Activated naive CD4-positive, alpha-beta T cell treated with anti-CD3 and anti-CD28 coated beads, Interleukin-2, amount 50 U/mL, for 72 hours (primary cell): ENCODE measurements at regions not wholly inside any gene's neighbourhood (a gene's known extent, or its start where the extent isn't known, plus 50 kb on each side); places are given as distances from the start of the nearest gene placed in this dataset.
"Not testable (repeated sequence)": the region's sequence is repeated elsewhere in the genome, so short reads cannot be mapped to it uniquely, and the experiment has no call there.

ENCODE experiments used
- ATAC-seq, 2 donors: fragments of 150-1000 bp; cut with Tn5 transposase; 2 replicates each; pipeline ENCODE4 v1.10.0; 2021; ENCODE audit warnings: mild to moderate bottlenecking in 2 of 2, moderate library complexity in 2 of 2
- DNase-seq, 2 donors: peaks; one replicate each; pipeline ENCODE4 v3.0.0; 2021 to 2022; ENCODE audit warnings: low spot score in 2 of 2
- H3K27ac Mint-ChIP-seq, 2 donors: one replicate each; pipeline ENCODE4 v1.8.0; 2022; ENCODE audit warnings: mild to moderate bottlenecking in 2 of 2, mixed read lengths in 2 of 2
- H3K36me3 Mint-ChIP-seq, 2 donors: one replicate each; pipeline ENCODE4 v1.8.0; 2022; ENCODE audit warnings: mixed read lengths in 2 of 2
- H3K9me3 Mint-ChIP-seq, 2 donors: one replicate each; pipeline ENCODE4 v1.8.0; 2022; ENCODE audit warnings: mixed read lengths in 2 of 2

DNA sequence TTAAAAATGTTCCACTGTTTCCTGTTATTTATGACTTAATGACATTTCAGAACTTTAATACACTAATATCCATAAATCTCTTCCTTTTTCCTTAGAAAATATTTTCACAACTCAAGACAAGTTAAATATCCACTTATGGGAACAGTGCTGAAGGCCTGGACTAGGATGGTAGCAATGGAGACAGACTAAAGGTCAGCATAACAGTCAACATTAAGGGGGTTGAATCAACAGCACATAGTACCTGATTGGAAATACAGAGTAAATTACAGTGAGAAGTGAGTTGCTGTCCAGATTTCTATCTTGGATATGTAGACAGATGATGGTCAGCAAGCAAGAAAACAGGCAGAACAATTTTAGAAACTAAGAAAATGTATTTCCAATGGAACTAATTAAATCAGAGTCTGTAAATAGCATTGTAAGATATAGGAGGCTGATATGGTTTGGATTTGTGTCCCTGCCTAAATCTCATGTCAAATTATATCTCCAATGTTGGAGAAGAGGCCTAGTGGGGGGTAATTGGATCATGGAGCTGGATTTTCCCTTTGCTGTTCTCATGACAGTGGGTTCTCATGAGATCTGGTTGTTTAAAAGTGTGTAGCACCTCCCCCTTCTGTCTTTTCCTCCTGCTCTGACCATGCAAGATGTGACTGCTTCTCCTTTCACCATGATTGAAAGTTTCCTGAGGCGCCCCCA, 682.7 kb downstream of the MAFB start:
- no peaks in the 10 kb centered on the region for H3K36me3 Mint-ChIP-seq
- ATAC-seq (no peak), DNase-seq (no peak)
- no peak overlapping the region for H3K27ac Mint-ChIP-seq
- peaks cover 2% of the 10 kb centered on the region in 2 donors for H3K9me3 Mint-ChIP-seq

DNA sequence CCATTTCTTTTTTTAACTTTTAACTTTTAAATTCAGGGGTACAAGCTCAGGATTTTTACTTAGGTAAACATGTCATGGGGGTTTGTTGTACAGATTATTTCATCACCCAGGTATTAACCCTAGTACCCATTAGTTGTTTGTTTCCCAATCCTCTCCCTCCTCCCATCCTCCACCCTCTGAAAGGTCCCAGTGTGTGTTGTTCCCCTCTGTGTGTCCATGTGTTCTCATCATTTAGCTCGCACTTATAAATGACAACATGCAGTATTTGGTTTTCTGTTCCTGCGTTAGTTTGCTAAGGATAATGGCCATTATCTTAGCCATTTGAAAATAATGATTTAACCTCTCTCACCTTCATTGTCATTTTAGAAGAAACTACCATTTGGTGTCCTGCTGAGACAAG, 684.9 kb downstream of the MAFB start:
- not testable (repeated sequence) for H3K27ac Mint-ChIP-seq, H3K9me3 Mint-ChIP-seq, H3K36me3 Mint-ChIP-seq, ATAC-seq, DNase-seq

DNA sequence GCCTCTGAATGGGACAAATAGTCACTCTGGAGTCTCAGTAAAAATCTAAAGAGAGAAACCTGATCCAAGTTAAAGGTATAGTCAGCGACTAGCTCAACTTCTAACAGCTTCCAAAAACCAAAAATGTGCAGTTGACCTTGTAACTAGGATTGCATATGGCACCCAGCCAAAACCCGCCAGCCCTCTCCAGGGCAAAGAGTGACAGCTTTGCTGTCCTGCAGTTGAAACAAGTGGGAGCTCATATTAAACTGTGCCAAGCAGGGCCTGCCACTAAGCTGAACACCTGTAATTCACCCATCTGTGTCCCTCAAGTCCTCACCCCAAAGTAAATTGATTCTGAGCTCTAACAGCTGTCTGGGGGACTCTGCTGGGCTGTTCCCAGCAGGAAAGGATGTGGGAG, 695.3 kb downstream of the MAFB start:
- no peak for ATAC-seq
- DNase-seq: no peak

DNA sequence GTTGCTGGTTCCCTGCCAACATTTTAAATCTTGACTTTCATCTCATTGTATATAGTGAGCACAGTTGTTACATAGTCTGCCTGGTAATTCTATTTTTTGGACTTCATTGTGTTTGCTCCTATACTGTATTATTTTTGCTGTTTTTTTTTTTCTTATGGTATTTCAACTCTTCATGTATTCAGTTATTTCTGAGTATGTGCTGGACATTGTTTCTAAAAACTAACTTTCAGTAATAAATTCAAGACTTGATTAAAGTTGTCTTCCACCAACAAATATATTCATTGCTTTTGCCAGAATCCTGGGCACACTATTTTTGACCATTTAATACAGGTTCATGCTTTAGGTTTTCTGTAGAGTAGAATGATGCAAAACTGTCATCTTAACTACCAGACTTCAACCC, 698.3 kb downstream of the MAFB start:
- Mint-ChIP-seq H3K27ac (no peak overlapping the region), H3K36me3 (peaks cover 0 to 5% of the 10 kb centered on the region in 2 donors), H3K9me3 (peaks cover 6 to 10% of the 10 kb centered on the region in 2 donors)
- DNase-seq (no peak), ATAC-seq (no peak)

More for the DNA sequence above, 695.3 kb downstream of the MAFB start:
- H3K36me3 Mint-ChIP-seq: peaks cover 0 to 5% of the 10 kb centered on the region in 2 donors
- no peak overlapping the region for H3K27ac Mint-ChIP-seq
- H3K9me3 Mint-ChIP-seq: peaks cover 8 to 10% of the 10 kb centered on the region in 2 donors

DNA sequence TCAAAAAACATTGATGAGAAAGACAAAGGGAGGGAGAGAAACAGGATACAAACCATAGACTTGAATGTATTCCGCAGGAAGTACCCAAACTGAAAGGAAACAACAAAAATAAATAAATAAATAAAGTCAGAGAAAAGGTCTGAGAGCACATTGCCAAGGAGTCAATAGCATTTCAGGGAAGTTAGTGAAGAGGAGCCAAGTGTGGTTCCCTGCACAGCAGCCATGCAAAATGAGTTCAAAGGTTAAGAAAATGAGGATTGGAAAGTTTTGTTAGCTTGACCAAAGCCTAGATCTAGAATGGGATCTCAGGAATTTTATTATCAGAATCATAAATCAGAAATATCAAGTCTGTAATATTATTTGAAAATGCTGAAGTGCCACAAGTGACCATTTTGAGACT, 700.0 kb downstream of the MAFB start:
- DNase-seq: no peak
- Mint-ChIP-seq H3K27ac (no peak overlapping the region), H3K9me3 (peaks cover 6 to 10% of the 10 kb centered on the region in 2 donors), H3K36me3 (peaks cover 0 to 5% of the 10 kb centered on the region in 2 donors)
- no peak for ATAC-seq

DNA sequence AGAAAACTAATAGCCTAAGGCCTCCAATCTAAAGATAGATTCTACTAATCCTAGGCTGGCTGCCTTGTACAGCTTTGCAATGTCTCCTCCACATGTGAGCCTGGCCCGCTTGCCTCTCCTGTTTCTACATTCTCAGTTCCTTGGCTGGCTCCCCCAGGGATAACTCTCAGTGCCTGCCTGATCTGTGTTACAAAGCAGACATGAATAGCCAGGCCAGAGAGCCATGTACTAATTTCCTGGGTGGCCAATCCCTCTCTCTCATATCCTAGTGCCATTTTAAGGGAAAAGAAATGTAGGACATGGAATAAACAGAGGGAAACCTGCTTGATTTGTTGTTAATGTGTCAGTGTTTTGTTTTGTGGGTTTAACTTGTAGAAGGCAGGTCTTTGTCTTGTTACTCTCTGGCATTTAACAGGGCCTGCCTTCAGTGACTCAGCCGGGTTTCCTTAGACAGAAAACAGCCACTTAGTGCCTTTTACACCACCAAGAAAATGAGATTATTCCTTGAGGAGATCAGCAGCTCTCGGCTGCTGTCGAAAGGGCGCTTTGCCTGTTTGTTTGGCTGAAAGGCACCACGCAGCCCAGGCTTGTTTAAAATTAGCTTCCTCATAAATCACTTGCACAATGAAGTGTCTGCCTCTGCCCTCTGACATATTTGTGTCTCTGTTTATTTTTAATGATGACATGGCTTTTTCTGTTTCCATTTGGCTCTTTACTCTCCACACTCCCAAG, 702.7 kb downstream of the MAFB start:
- no peak for ATAC-seq
- H3K9me3 Mint-ChIP-seq: peaks cover 3 to 11% of the 10 kb centered on the region in 2 donors
- peaks cover 0 to 5% of the 10 kb centered on the region in 2 donors for H3K36me3 Mint-ChIP-seq
- no peak for DNase-seq
- no peak overlapping the region for H3K27ac Mint-ChIP-seq

DNA sequence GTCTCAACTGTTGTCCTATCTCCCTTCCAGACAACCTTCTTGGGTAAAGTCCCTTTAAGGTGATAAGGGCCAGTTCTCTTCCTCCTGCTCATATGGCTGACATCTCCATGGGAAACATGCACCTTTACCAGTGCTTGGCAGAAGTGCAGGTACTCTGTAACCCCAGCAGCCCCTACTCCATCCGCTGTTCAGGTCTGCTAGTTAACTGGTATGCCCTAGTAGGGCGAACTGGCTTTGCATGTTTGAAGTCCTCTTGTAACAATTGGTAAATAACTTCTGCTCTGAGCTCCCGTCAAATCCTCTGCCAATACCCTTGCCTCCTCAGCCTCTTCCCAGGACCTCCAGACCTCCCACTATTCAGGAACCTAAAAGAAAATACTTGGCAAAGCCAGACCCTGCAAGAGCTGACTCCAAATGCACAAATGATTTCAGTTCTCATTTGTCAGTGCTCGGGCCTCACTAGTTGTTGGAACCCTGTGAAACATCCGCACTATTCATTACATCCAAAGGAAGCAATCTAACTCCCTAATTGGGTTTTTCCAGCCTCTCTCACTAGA, 703.7 kb downstream of the MAFB start:
- DNase-seq: no peak
- Mint-ChIP-seq H3K27ac (no peak overlapping the region), H3K36me3 (no peaks in the 10 kb centered on the region), H3K9me3 (peaks cover 3 to 6% of the 10 kb centered on the region in 2 donors)
- ATAC-seq: no peak

DNA sequence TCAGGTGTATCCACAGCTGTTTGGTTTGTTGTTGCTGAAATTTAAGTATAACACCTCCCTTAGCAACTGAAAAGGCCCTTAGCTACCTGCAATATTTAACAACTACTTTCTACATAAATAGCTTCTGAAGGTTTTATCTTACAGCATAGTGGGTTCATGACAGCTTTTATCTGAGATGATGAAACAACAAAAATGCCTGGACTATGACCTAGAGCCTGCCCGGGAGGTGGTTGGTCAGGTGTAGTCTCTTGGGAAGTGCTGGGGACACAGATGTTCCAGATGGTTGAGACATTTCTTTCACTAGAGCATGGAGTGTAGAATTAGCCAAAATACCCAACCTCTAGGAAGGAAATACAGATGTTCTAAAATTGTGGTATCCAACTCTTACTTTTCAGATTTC, 705.4 kb downstream of the MAFB start:
- Mint-ChIP-seq H3K36me3 (no peaks in the 10 kb centered on the region), H3K9me3 (peaks cover 0 to 6% of the 10 kb centered on the region in 2 donors), H3K27ac (no peak overlapping the region)
- no peak for ATAC-seq
- no peak for DNase-seq

DNA sequence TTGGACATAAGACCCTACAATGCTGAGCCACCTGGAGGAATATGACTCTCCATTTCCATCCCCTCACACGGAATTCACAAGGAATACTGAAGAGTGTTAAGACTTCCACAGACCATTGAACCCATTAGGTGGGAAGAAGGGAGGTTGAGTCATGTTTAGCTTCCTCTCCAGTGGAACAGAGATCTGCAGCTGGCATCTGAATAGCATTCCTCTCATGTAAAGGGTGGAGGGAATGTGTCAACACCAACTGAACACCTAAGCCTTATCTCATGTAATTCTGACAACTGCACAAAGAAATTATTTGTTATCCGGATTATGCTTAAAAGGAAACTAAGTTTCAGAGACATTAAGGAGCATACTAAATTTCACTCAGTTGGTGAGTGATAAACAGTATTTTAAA, 705.9 kb downstream of the MAFB start:
- no peak for DNase-seq

DNA sequence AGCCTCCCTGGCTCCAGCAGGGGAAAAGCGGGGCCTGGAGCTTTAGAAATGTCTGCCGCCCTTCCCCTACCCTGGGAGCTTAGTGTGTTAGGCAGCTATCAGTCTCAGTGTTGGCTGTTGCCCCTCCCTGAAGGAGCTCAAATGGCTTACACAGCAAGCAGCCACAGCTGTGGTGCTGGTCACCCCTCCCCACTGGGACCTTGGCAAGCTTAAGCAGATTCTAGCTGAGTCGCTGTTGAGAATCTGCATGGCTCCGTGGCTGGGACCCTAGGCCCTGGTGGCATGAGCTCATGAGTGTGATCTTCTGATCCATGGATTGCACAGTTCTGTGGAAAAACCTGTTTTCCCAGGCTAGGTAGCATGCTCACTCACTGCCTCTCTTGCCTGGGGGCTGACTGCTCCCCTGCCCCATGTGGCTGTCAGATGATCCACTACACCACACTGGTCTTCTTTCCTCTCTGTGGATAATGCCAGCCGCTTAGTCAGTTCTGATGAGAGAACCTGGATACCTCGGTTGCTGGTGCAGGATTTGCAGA, 714.0 kb downstream of the MAFB start:
- Mint-ChIP-seq H3K9me3 (peaks cover 24 to 28% of the 10 kb centered on the region in 2 donors), H3K27ac (no peak overlapping the region), H3K36me3 (peaks cover 0 to 6% of the 10 kb centered on the region in 2 donors)
- ATAC-seq (no peak), DNase-seq (no peak)

More for the DNA sequence above, 705.9 kb downstream of the MAFB start:
- peaks cover 0 to 6% of the 10 kb centered on the region in 2 donors for H3K9me3 Mint-ChIP-seq
- H3K27ac Mint-ChIP-seq: no peak overlapping the region
- H3K36me3 Mint-ChIP-seq: no peaks in the 10 kb centered on the region
- no peak for ATAC-seq

DNA sequence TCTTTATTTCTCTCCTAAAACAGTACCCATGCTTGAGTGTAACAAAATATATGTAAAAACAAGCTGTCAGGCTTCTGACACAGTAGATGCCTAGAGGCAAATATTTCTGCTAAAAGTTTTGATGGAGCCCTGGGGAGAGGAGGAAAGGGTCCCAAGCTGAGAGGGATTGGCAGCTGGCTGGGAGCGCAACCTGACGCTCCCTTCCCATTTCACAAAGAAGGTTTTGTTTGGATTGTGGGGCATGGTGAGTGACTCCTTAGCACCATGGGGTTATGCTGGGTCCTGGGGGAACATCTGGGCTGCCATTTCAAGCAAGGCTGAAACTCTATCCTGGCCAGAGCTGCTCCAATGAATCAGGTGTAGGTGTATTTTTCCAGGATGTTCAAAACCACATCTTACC, 720.5 kb downstream of the MAFB start:
- no peak for ATAC-seq
- no peak for DNase-seq
- Mint-ChIP-seq H3K36me3 (no peaks in the 10 kb centered on the region), H3K9me3 (peaks cover 13 to 30% of the 10 kb centered on the region in 2 donors), H3K27ac (no peak overlapping the region)

DNA sequence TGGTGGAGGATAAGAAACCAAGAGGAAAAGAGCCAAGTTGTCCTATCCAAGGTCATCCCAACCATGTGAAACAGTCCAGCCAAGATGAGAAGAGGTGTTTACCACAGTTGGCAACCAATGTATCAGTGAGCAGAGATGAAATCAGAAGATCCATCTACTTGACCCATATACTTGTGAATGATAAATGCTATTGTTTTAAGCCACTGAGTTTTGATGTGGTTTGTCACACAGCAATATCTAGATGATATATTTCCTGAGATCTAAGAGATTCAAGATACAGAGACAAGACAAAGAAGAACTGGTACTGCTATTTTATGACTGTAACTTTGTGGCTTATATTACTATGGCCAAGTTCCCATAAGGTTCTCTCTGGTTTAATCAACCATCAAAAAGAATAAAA, 721.2 kb downstream of the MAFB start:
- DNase-seq: no peak
- ATAC-seq: peak in 1 of 2 donors; percentile 41
- Mint-ChIP-seq H3K36me3 (no peaks in the 10 kb centered on the region), H3K9me3 (peaks cover 10 to 30% of the 10 kb centered on the region in 2 donors), H3K27ac (no peak overlapping the region)

DNA sequence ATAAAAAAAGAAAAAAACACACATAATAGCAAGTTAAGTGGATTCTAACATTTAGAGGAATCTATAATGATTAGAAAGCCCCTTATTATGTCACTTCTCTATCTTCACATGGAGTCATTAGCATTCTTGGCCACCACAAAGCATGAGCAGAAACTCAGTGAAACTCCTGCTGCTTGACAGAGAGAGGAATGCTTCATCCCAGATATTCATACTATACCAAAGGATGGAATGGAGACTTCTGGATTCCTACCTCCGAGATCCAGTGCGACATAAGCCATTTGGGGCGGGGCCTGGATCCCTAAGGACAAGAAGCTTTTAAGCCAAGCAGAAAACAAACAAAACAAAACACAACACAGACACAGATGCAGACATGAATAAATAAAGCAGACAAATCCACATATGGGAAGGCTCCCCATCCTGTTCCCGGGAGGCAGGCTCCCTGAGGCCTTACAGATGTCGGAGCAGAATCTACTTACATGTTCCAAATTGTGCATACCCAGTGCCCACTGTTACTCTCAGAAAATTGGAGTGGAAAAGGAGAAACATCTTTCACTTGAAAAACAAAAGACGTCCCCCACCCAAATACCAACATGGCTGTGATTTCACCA, 727.3 kb downstream of the MAFB start:
- Mint-ChIP-seq H3K9me3 (peaks cover 0 to 5% of the 10 kb centered on the region in 2 donors), H3K36me3 (no peaks in the 10 kb centered on the region), H3K27ac (no peak overlapping the region)
- ATAC-seq (no peak), DNase-seq (no peak)

DNA sequence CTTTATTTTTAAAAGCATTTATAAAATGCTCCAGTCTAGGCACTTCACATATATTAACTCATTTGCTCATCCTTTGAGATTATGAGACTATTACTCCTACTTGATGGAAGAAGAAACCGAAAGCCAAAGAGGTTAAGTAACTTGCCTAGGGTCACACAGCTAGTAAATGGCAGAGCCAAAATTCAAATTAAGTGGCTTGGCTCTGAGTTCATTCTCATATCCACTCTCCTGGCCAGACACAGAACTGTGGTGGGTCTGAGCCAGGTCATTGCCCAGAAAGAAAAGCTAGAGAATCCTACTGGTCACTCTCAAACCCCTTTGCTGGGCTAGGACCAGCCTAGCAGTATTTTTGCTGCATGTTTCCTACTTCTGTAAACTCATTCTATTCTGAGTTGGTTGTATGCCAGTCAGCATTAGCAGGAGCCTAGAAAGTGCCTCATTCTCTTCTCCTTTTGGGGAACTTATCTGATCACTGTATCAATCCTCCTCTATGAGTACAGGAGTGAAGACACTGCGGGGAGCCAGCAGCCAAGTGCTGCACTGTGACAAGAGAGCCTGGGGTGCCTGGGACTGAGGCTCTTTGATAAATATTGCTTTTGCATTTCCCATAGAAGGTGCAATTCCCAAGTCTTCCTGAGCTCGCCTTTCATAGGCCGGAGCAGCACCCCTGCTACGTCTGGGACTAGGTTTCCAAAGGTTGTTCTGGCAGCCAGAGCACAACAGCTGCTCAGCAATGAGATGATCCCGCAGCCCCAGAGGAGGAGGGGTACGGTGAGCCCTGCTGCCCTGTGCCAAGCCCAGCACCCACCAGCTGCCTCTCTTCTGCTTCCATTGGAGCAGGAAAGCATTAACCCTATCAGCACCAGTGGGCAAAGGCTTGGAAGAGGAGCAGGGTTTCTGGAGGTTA, 728.3 kb downstream of the MAFB start:
- Mint-ChIP-seq H3K36me3 (no peaks in the 10 kb centered on the region), H3K27ac (no peak overlapping the region), H3K9me3 (peaks cover 0 to 11% of the 10 kb centered on the region in 2 donors)
- DNase-seq (no peak), ATAC-seq (no peak)

DNA sequence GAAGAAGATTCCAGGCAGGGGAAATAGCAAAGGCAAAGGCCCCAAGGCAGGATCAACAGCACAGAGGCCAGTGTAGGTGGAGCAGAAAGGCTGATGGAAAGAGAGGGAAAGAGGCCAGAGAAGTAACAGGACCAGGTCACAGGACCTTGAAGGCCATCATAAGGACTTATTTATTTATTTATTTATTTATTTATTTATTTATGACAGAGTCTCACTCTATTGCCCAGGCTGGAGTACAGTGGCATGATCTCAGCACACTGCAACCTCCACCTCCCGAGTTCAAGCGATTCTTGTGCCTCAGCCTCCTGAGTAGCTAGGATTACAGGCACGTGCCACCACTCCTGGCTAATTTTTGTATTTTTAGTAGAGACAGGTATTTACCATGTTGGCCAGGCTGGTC, 731.1 kb downstream of the MAFB start:
- not testable (repeated sequence) for ATAC-seq, DNase-seq, H3K27ac Mint-ChIP-seq, H3K36me3 Mint-ChIP-seq
- H3K9me3 Mint-ChIP-seq: peaks cover 0 to 15% of the 10 kb centered on the region in 2 donors

DNA sequence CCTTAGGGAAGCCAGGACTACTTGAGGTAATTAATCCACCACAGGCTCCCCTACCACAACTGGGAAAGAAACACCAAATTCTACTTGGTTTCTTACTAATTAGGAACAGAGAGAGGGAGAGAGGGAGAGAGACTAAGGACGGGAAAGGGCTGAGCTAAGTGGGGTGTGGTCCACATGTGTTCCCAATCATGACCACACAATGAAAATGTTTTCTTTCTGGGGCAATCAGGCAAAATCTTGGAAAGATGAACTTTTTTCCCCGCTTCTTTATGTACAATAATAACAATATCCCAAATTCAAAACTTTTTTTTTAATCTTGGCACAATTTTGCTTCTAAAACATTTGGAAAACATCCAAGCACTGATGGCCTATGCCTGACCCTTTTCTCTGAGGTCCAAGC, 734.4 kb downstream of the MAFB start:
- no peak for DNase-seq
- H3K27ac Mint-ChIP-seq: no peak overlapping the region
- no peaks in the 10 kb centered on the region for H3K36me3 Mint-ChIP-seq
- peaks cover 5 to 15% of the 10 kb centered on the region in 2 donors for H3K9me3 Mint-ChIP-seq
- ATAC-seq: no peak
